ENCODE measurements at regions not wholly inside any gene's neighbourhood (a gene's known extent, or its start where the extent isn't known, plus 50 kb on each side); places are given as distances from the start of the nearest gene placed in this dataset.

- Mint-ChIP-seq H3K4me3 (no peak overlapping the region), H3K36me3 (ENCODE audit: low read depth) (no peaks in the 10 kb centered on the region), H3K4me1 (ENCODE audit: low read depth) (no peaks in the 10 kb centered on the region), H3K27ac (no peak overlapping the region), H3K9me3 (peaks cover 5% of the 10 kb centered on the region), H3K27me3 (no peaks in the 10 kb centered on the region)
- Histone ChIP-seq H3K4me3 (ENCODE audit: low read length) (no peak overlapping the region), H3K9me3 (ENCODE audit: control insufficient read depth in 1 of 2, insufficient read depth in 1 of 2, low read length in 2 of 2) (peaks cover 0 to 4% of the 10 kb centered on the region in 2 experiments), H3K27ac (ENCODE audit: low read depth in 1 of 2, low read length in 2 of 2) (no peak overlapping the region), H3K4me1 (ENCODE audit: insufficient read depth, low read length) (no peaks in the 10 kb centered on the region), H3K27me3 (ENCODE audit: control insufficient read depth in 1 of 2, insufficient read depth in 2 of 2, low read length in 2 of 2) (no peaks in the 10 kb centered on the region), H3K36me3 (ENCODE audit: insufficient read depth, low read length) (no peaks in the 10 kb centered on the region)
- ATAC-seq (ENCODE audit: poor library complexity) = no peak
- POLR2A ChIA-PET = no interaction called here
- TF ChIP-seq CTCF (IDR thresholded peaks at IDR 0.05) = no peak
- intact Hi-C loops (cut with DNase I, micrococcal nuclease) = no loop called here
- DNase-seq = no peak
- CTCF ChIA-PET = no interaction called here
Observed at GRCh38 chr21:22444990-22445389, 1446.8 kb downstream of the NCAM2 start.

- Histone ChIP-seq H3K9me3 (ENCODE audit: control insufficient read depth in 1 of 2, insufficient read depth in 1 of 2, low read length in 2 of 2) (no peaks in the 10 kb centered on the region), H3K27me3 (ENCODE audit: control insufficient read depth in 1 of 2, insufficient read depth in 2 of 2, low read length in 2 of 2) (no peaks in the 10 kb centered on the region), H3K36me3 (ENCODE audit: insufficient read depth, low read length) (no peaks in the 10 kb centered on the region), H3K4me3 (ENCODE audit: low read length) (no peak overlapping the region), H3K27ac (ENCODE audit: low read depth in 1 of 2, low read length in 2 of 2) (no peak overlapping the region), H3K4me1 (ENCODE audit: insufficient read depth, low read length) (no peaks in the 10 kb centered on the region)
- ATAC-seq (ENCODE audit: poor library complexity) = no peak
- POLR2A ChIA-PET = no interaction called here
- CTCF ChIA-PET = no interaction called here
- Mint-ChIP-seq H3K27me3 (no peaks in the 10 kb centered on the region), H3K36me3 (ENCODE audit: low read depth) (no peaks in the 10 kb centered on the region), H3K4me3 (no peak overlapping the region), H3K4me1 (ENCODE audit: low read depth) (no peaks in the 10 kb centered on the region), H3K9me3 (peaks cover 5% of the 10 kb centered on the region), H3K27ac (no peak overlapping the region)
- DNase-seq = no peak
- intact Hi-C loops (cut with DNase I, micrococcal nuclease) = no loop called here
- TF ChIP-seq CTCF (IDR thresholded peaks at IDR 0.05) = no peak
Observed at GRCh38 chr21:22450507-22450906, 1452.3 kb downstream of the NCAM2 start.

- H3K27ac ChIP-seq (ENCODE audit: low read depth in 1 of 2, low read length in 2 of 2) = no peak overlapping the region
- H3K9me3 Mint-ChIP-seq = peaks cover 2% of the 10 kb centered on the region
- H3K4me1 ChIP-seq (ENCODE audit: insufficient read depth, low read length) = no peaks in the 10 kb centered on the region
- H3K36me3 ChIP-seq (ENCODE audit: insufficient read depth, low read length) = no peaks in the 10 kb centered on the region
- no peaks in the 10 kb centered on the region for H3K4me1 Mint-ChIP-seq (ENCODE audit: low read depth)
- H3K4me3 ChIP-seq (ENCODE audit: low read length) = no peak overlapping the region
- H3K36me3 Mint-ChIP-seq (ENCODE audit: low read depth) = no peaks in the 10 kb centered on the region
- peaks cover 0 to 2% of the 10 kb centered on the region in 2 experiments for H3K9me3 ChIP-seq (ENCODE audit: control insufficient read depth in 1 of 2, insufficient read depth in 1 of 2, low read length in 2 of 2)
- no peak for DNase-seq
- no peak for TF ChIP-seq CTCF (IDR thresholded peaks at IDR 0.05)
- ATAC-seq (ENCODE audit: poor library complexity) = no peak
- intact Hi-C loops (cut with DNase I, micrococcal nuclease) = no loop called here
- H3K27me3 ChIP-seq (ENCODE audit: control insufficient read depth in 1 of 2, insufficient read depth in 2 of 2, low read length in 2 of 2) = no peaks in the 10 kb centered on the region
- H3K27me3 Mint-ChIP-seq = no peaks in the 10 kb centered on the region
- ChIA-PET POLR2A (no interaction called here), CTCF (no interaction called here)
- no peak overlapping the region for H3K27ac Mint-ChIP-seq
- no peak overlapping the region for H3K4me3 Mint-ChIP-seq
Observed at GRCh38 chr21:22456241-22456640, 1458.0 kb downstream of the NCAM2 start.

All from CD4-positive, alpha-beta T cell (primary cell).